Adrenal gland (tissue), 5 donors: ENCODE measurements at regions not wholly inside any gene's neighbourhood (a gene's known extent, or its start where the extent isn't known, plus 50 kb on each side); places are given as distances from the start of the nearest gene placed in this dataset.

Experiments used
- POLR2A ChIP-seq, 2 donors: fragments of 450-650 bp; IDR thresholded peaks; one replicate each; pipeline ENCODE4 v1.6.1; 2017; ENCODE audit warnings: antibody characterized with exemption in 2 of 2, mild to moderate bottlenecking in 2 of 2, moderate library complexity in 1 of 2
- TF ChIP-seq, protein P1 (sequence below), 6 experiments: fragments of 450-650 bp in 4 of 6; fragments of 200-600 bp in 2 of 6; sonication (generic) in 1 of 6; IDR thresholded peaks; 1 replicate in 5 of 6; 2 replicates in 1 of 6; pipeline versions ENCODE4 v1.5.1 to v1.8.0; 2016 to 2021; ENCODE audit warnings: antibody characterized with exemption in 6 of 6, mild to moderate bottlenecking in 2 of 6, moderate library complexity in 1 of 6
- donor health status: DM: no; HTN: no; CAD: no.

DNA sequence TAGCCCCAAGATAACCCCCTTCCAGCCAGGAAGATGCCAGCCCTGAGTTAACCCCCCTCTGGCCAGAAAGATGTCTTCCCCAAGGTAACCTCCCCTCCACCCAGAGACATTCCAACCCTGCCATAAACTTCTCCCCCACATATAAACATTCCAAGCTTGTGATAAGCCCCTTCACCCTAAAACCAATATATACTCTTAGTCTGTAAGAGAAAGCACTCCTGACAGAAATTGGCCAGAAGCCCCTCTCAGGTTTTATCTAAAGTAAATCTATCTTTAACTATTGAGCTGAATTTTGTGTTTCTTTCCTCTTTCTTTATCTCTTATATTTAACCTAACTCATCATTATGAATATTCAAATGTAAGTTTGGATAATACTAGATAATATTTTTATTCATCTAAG lies 1775.8 kb upstream of the MIR17HG start:
- TF ChIP-seq, protein P1, sequence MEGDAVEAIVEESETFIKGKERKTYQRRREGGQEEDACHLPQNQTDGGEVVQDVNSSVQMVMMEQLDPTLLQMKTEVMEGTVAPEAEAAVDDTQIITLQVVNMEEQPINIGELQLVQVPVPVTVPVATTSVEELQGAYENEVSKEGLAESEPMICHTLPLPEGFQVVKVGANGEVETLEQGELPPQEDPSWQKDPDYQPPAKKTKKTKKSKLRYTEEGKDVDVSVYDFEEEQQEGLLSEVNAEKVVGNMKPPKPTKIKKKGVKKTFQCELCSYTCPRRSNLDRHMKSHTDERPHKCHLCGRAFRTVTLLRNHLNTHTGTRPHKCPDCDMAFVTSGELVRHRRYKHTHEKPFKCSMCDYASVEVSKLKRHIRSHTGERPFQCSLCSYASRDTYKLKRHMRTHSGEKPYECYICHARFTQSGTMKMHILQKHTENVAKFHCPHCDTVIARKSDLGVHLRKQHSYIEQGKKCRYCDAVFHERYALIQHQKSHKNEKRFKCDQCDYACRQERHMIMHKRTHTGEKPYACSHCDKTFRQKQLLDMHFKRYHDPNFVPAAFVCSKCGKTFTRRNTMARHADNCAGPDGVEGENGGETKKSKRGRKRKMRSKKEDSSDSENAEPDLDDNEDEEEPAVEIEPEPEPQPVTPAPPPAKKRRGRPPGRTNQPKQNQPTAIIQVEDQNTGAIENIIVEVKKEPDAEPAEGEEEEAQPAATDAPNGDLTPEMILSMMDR (IDR thresholded peaks at IDR 0.05): no peak
- no peak for TF ChIP-seq POLR2A (IDR thresholded peaks at IDR 0.05)
